HG03280 (cell line): ENCODE measurements at regions not wholly inside any gene's neighbourhood (a gene's known extent, or its start where the extent isn't known, plus 50 kb on each side); places are given as distances from the start of the nearest gene placed in this dataset.

Source experiments
- ATAC-seq: cut with Tn5 transposase; IDR thresholded peaks from one replicate; pipeline ENCODE4 v1.9.1; 2021; ENCODE audit warnings: mild to moderate bottlenecking, moderate library complexity; ENCODE audit not compliant: unreplicated experiment

- ATAC-seq: no peak
Observed at GRCh38 chr3:90010341-90010740, 902.9 kb downstream of the EPHA3 start.

GRCh38 chr3:90011131-90011530 lies 903.7 kb downstream of the EPHA3 start:
- no peak for ATAC-seq

- ATAC-seq: no peak
Observed at GRCh38 chr3:90011596-90011995, 904.2 kb downstream of the EPHA3 start.

- ATAC-seq: no peak
Observed at GRCh38 chr3:90011996-90012395, 904.6 kb downstream of the EPHA3 start.

- no peak for ATAC-seq
Observed at GRCh38 chr3:90015688-90016356, 908.4 kb downstream of the EPHA3 start.

GRCh38 chr3:90016555-90016954 lies 909.1 kb downstream of the EPHA3 start:
- ATAC-seq: no peak

- no peak for ATAC-seq
Observed at GRCh38 chr3:90018779-90019178, 911.4 kb downstream of the EPHA3 start.

GRCh38 chr3:90025019-90025418 lies 917.6 kb downstream of the EPHA3 start:
- no peak for ATAC-seq

GRCh38 chr3:90026406-90026805 lies 919.0 kb downstream of the EPHA3 start:
- no peak for ATAC-seq

GRCh38 chr3:90031121-90031520 lies 923.7 kb downstream of the EPHA3 start:
- no peak for ATAC-seq

GRCh38 chr3:90032980-90033641 lies 925.7 kb downstream of the EPHA3 start:
- no peak for ATAC-seq

GRCh38 chr3:90034038-90034437 lies 926.6 kb downstream of the EPHA3 start:
- ATAC-seq: no peak

- ATAC-seq: no peak
Observed at GRCh38 chr3:90035643-90036042, 928.2 kb downstream of the EPHA3 start.

- ATAC-seq: no peak
Observed at GRCh38 chr3:90036939-90037469, 929.6 kb downstream of the EPHA3 start.

- ATAC-seq: no peak
Observed at GRCh38 chr3:90039994-90040393, 932.6 kb downstream of the EPHA3 start.

- no peak for ATAC-seq
Observed at GRCh38 chr3:90040554-90040953, 933.1 kb downstream of the EPHA3 start.

- no peak for ATAC-seq
Observed at GRCh38 chr3:90041995-90042394, 934.6 kb downstream of the EPHA3 start.

GRCh38 chr3:90043287-90043686 lies 935.9 kb downstream of the EPHA3 start:
- ATAC-seq: no peak

GRCh38 chr3:90044084-90044816 lies 936.8 kb downstream of the EPHA3 start:
- ATAC-seq: no peak

GRCh38 chr3:90052425-90052950 lies 945.1 kb downstream of the EPHA3 start:
- no peak for ATAC-seq

- ATAC-seq: no peak
Observed at GRCh38 chr3:90054311-90054710, 946.9 kb downstream of the EPHA3 start.

GRCh38 chr3:90055666-90056065 lies 948.2 kb downstream of the EPHA3 start:
- ATAC-seq: no peak
